Common myeloid progenitor, CD34-positive (primary cell): ENCODE measurements at regions not wholly inside any gene's neighbourhood (a gene's known extent, or its start where the extent isn't known, plus 50 kb on each side); places are given as distances from the start of the nearest gene placed in this dataset.

Experiments
- CTCF ChIA-PET: fragments of 350-600 bp; sonication (Branson Sonifier 250); formaldehyde crosslinking; loops from one replicate; lab custom pipeline; 2021; ENCODE audit warnings: antibody characterized with exemption; lab: Charles Lee
- POLR2A ChIA-PET: fragments of 350-600 bp; sonication (Branson Sonifier 250); formaldehyde crosslinking; loops from one replicate; lab custom pipeline; 2021; ENCODE audit warnings: antibody characterized with exemption; lab: Charles Lee
- DNase-seq, 3 donors: peaks; one replicate each; pipeline versions ENCODE4 v3.0.0 to v3.0.0-alpha.2; 2013
- H3K27ac ChIP-seq, 2 experiments: 1 replicate in 1 of 2; 2 replicates in 1 of 2; pipeline ENCODE4 v1.7.0; 2013; ENCODE audit warnings: inconsistent platforms in 2 of 2, low read length in 2 of 2, mild to moderate bottlenecking in 2 of 2, low read depth in 1 of 2, moderate library complexity in 1 of 2; ENCODE audit not compliant: severe bottlenecking in 2 of 2, insufficient read depth in 1 of 2, poor library complexity in 1 of 2
- H3K27me3 ChIP-seq, 5 experiments: replicated peaks in 2 of 5; 1 replicate in 3 of 5; 2 replicates in 2 of 5; pipeline versions ENCODE4 v1.6.1 to v1.7.0; 2013; ENCODE audit warnings: low read length in 4 of 5, mild to moderate bottlenecking in 2 of 5, moderate library complexity in 2 of 5, inconsistent platforms in 1 of 5; ENCODE audit not compliant: insufficient read depth in 5 of 5, control insufficient read depth in 4 of 5
- H3K36me3 ChIP-seq, 4 experiments: 1 replicate in 2 of 4; 2 replicates in 2 of 4; pipeline versions ENCODE4 v1.6.1 to v1.7.0; 2013; ENCODE audit warnings: low read length in 3 of 4, control low read depth in 1 of 4, mild to moderate bottlenecking in 1 of 4; ENCODE audit not compliant: control insufficient read depth in 4 of 4, insufficient read depth in 4 of 4
- H3K4me1 ChIP-seq, 4 experiments: 1 replicate in 3 of 4; 2 replicates in 1 of 4; pipeline versions ENCODE4 v1.6.1 to v1.7.1; 2013; ENCODE audit warnings: low read length in 3 of 4, mild to moderate bottlenecking in 3 of 4, control low read depth in 1 of 4, inconsistent platforms in 1 of 4, moderate library complexity in 1 of 4; ENCODE audit not compliant: control insufficient read depth in 4 of 4, insufficient read depth in 4 of 4; ENCODE audit errors: control extremely low read depth in 1 of 4
- H3K4me3 ChIP-seq, 7 experiments: 1 replicate in 4 of 7; 2 replicates in 3 of 7; pipeline versions ENCODE4 v1.5.1 to v1.7.0; 2013; ENCODE audit warnings: mild to moderate bottlenecking in 7 of 7, low read length in 6 of 7, moderate library complexity in 6 of 7, inconsistent platforms in 2 of 7, low read depth in 2 of 7, control low read depth in 1 of 7; ENCODE audit not compliant: insufficient read depth in 4 of 7, control insufficient read depth in 1 of 7; ENCODE audit errors: extremely low read depth in 1 of 7
- H3K9me3 ChIP-seq, 5 experiments: 1 replicate in 4 of 5; 2 replicates in 1 of 5; pipeline versions ENCODE4 v1.6.1 to v1.7.1; 2013; ENCODE audit warnings: low read length in 4 of 5, mild to moderate bottlenecking in 2 of 5, inconsistent platforms in 1 of 5, low read depth in 1 of 5, moderate library complexity in 1 of 5; ENCODE audit not compliant: control insufficient read depth in 4 of 5, insufficient read depth in 2 of 5; ENCODE audit errors: control extremely low read depth in 1 of 5
- WGBS: methylation state at CpG from one replicate; pipeline ENCODE4 v1.1.5; 2013; ENCODE audit not compliant: insufficient coverage; 5-methylcytosine and 5-hydroxymethylcytosine counted together

DNA sequence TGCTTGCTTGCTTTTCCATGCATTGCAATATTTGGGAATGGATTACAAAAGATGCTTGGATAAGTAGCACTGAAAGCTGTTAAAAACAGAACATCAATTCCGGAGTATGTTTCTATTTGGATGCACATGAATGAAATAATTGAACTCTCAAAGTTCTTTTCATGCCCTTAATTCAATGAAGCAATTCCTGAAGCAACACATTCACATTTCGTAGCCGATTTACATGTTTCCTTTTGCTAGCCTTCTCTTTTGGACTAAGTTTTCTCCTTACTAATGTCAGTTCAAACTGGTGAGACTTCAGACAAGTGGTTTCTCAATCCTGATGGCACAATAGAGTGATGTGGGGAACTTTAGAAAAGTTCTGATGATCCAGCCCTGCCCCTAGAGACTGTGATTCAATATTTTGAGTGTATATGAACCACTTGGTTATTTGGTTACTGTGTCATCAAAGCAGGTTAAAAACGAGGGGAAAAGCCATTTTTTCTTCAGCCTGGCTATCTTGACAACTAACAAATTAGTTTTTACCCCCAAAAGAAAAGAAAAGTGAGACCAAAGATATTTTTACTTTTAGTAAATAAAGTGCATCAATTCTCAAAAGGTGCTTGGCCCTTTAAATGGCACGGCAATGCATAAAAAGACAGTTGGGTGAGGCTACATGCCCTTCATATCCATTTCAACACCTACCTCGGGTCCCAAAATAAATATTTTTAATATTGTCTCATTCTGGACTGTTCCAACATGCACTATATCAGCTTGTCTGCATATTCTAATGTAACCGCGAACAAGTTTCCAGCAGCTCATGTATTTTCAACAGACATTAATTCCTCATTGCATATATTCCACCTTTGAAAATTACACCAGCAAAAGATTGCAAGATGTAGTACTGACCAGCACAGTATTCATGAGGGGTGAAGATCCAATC, 90.1 kb upstream of the RPL34 start:
- no peaks in the 10 kb centered on the region for H3K36me3 ChIP-seq
- no peak for DNase-seq
- no peak overlapping the region for H3K27ac ChIP-seq
- H3K4me1 ChIP-seq: peaks cover 41 to 89% (median 79%) of the 10 kb centered on the region in 4 experiments
- H3K27me3 ChIP-seq: no peaks in the 10 kb centered on the region
- H3K4me3 ChIP-seq: no peak overlapping the region
- ChIA-PET POLR2A (interaction anchor here (0.7 kb wide), 1 partner anchor 119 kb away, joined by 3 read pairs; no protein-coding TSS in a partner anchor), CTCF (interaction anchor here (1.1 kb wide), 1 partner anchor 32 kb away, joined by 3 read pairs; no protein-coding TSS in a partner anchor)
- 90% methylated on average over 3 of the region's 8 CpGs for WGBS
- peaks cover 0 to 2% (median 0%) of the 10 kb centered on the region in 5 experiments for H3K9me3 ChIP-seq

DNA sequence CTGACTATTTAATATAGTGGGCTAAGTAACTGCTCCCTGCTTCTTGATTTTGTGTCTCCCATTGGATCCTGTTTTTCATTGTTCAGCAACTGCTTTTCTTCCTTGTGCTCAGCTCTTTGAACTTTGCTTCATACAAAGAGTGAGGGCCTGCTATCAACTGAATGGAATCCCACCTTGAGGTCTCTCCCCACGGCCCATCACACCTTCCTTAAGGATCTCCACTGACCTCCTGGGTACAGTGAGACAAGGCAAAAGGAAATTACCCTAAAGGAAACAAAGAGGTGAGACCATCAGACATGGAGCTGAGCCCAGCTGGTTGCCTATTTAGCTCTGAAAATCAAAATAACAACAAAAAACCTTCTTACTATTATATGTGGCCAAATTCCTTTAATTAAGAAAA, 91.3 kb upstream of the RPL34 start:
- ChIA-PET POLR2A (interaction anchor here (0.7 kb wide), 1 partner anchor 118 kb away, joined by 3 read pairs; no protein-coding TSS in a partner anchor), CTCF (interaction anchor here (0.6 to 1.1 kb wide), 2 partner anchors 33 to 515 kb away, joined by 3 read pairs; no protein-coding TSS in a partner anchor)
- H3K27me3 ChIP-seq: no peaks in the 10 kb centered on the region
- no peak for DNase-seq
- H3K4me3 ChIP-seq: peak overlapping the region in 1 of 7 experiments; percentile 4
- no peak overlapping the region for H3K27ac ChIP-seq
- 100% methylated on average over 1 of the region's 1 CpG for WGBS
- peaks cover 35 to 79% (median 72%) of the 10 kb centered on the region in 4 experiments for H3K4me1 ChIP-seq
- H3K9me3 ChIP-seq: peaks cover 0 to 7% (median 0%) of the 10 kb centered on the region in 5 experiments
- no peaks in the 10 kb centered on the region for H3K36me3 ChIP-seq

DNA sequence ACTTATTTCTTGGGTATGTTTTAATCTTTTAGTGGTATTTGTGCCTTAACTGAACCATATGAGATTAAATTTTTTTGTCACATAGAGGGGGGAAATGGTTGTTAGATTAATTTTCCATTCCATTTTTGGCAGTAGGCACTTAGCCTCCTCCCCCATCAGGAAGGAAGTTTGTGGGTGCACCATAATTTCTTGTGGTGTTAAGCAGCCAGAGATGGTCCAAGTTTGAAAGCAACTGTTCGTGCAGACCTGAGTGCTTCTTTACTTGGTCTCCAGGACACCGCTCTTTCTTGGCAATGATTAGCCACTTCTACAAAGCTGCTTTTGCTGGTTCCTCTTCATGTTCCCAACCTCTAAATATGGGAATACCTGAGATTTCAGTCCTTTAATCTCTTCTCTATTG, 92.7 kb upstream of the RPL34 start:
- Histone ChIP-seq H3K27ac (no peak overlapping the region), H3K4me3 (peak overlapping the region in 1 of 7 experiments; percentile 16), H3K9me3 (peaks cover 0 to 7% (median 0%) of the 10 kb centered on the region in 5 experiments), H3K27me3 (no peaks in the 10 kb centered on the region), H3K36me3 (no peaks in the 10 kb centered on the region), H3K4me1 (peaks cover 29 to 65% (median 58%) of the 10 kb centered on the region in 4 experiments)
- CTCF ChIA-PET: interaction anchor here (0.6 to 1.1 kb wide), 2 partner anchors 31 to 1133 kb away, joined by 3 read pairs; no protein-coding TSS in a partner anchor
- 0% methylated on average over 2 of the region's 2 CpGs for WGBS
- POLR2A ChIA-PET: interaction anchor here (1.2 kb wide), 1 partner anchor 32 kb away, joined by 3 read pairs; no protein-coding TSS in a partner anchor
- peak; percentile 55 to 90 (median 88) for DNase-seq

DNA sequence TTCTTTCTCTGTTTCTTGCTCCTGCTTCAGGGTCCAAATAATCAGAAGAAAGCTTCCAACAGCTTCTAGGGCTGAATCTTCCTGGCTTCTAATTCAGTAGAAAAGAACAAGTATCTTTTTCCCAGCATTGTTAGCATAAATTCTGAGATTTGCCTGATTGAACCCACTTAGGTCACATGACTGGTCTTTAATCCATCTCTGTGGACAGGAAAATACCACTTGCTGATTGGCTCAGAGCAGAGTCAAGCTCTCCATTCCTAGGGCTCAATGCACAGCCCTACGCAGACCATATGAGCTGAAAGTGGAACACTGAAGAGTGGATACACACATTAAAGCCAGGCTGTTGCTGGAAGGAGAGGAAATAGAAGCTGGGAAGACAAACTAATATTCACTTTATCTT, 99.6 kb upstream of the RPL34 start:
- 100% methylated on average over 1 of the region's 1 CpG for WGBS
- peaks cover 0 to 7% (median 0%) of the 10 kb centered on the region in 5 experiments for H3K9me3 ChIP-seq
- no peaks in the 10 kb centered on the region for H3K27me3 ChIP-seq
- H3K27ac ChIP-seq: no peak overlapping the region
- no peaks in the 10 kb centered on the region for H3K4me1 ChIP-seq
- no peak overlapping the region for H3K4me3 ChIP-seq
- H3K36me3 ChIP-seq: no peaks in the 10 kb centered on the region
- ChIA-PET CTCF (interaction anchor here (0.9 kb wide), 1 partner anchor 11 kb away, joined by 4 read pairs; no protein-coding TSS in a partner anchor), POLR2A (no interaction called here)
- DNase-seq: no peak

DNA sequence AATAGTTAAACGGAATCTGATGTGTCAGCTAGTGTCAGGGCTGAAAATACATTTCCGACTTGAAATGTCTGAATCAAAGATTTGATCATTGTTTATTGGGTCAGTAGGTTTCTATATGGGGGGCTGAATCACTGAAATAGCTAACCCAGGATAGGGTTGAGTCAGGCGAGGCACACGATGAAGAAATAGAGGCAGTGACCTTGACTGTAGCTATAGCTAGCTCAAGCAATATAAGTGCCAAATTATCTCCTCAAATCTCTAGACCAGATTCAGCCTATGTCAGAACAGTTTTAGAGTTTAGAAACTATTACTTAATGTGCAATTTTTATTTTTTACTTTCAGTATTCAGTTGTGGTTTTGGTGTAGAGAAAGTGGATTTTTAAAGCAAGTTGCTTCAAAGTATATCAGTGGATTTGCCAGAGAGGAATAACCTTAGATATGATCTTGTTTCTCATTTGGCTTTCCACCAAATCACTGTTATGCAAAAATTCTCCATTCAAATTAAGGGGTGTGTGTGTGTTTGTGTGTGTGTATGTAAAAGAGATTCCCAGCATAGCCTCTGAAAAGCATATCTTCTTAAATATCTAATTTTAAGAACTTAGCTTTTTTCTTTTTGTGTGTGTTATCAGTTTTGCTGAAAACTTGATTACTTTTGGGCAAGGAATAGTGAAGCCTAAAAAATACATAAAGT, 100.3 kb upstream of the RPL34 start:
- no peak overlapping the region for H3K4me3 ChIP-seq
- no peaks in the 10 kb centered on the region for H3K4me1 ChIP-seq
- no peak overlapping the region for H3K27ac ChIP-seq
- POLR2A ChIA-PET: no interaction called here
- no peaks in the 10 kb centered on the region for H3K27me3 ChIP-seq
- WGBS: 96% methylated on average over 4 of the region's 4 CpGs
- no peaks in the 10 kb centered on the region for H3K36me3 ChIP-seq
- DNase-seq: no peak
- CTCF ChIA-PET: interaction anchor here (0.6 to 1.1 kb wide), 4 partner anchors 12 to 61 kb away, joined by 3 to 4 read pairs (median 4); no protein-coding TSS in a partner anchor
- peaks cover 0 to 5% (median 0%) of the 10 kb centered on the region in 5 experiments for H3K9me3 ChIP-seq

DNA sequence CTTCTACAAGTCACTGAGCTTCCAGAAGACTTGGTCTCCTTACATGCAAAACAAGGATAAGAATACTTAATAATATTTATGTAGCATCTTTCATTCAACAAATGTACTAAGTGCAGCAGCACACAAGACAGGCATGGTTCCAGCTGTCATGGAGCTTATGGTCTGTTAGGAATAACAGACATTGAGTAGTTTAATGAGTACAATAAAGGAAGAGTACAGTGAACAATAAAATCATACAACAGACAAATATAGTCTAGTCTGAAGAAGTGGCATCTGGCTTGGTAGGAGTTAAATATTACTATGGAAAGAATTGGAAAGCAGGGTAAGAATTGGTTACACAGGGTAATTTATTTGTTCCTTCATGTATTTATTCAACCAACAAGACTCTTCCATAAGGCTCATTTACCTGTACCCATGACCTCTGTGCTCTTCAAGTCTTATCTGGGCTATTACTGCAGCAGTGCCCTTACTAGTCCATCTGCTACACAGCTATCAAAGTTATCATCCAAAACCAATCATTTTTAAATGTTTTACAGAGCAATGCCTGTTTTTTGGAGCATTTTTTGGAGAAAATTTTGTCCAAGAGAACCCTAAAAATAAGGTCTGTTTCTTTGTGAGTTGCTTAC, 101.1 kb upstream of the RPL34 start:
- DNase-seq: no peak
- CTCF ChIA-PET: interaction anchor here (0.6 to 1.1 kb wide), 3 partner anchors 16 to 62 kb away, joined by 3 to 4 read pairs (median 3); no protein-coding TSS in a partner anchor
- Histone ChIP-seq H3K27me3 (no peaks in the 10 kb centered on the region), H3K27ac (no peak overlapping the region), H3K4me1 (no peaks in the 10 kb centered on the region), H3K36me3 (no peaks in the 10 kb centered on the region), H3K4me3 (no peak overlapping the region), H3K9me3 (no peaks in the 10 kb centered on the region)
- POLR2A ChIA-PET: no interaction called here
